MM.1S (cell line): ENCODE measurements at regions not wholly inside any gene's neighbourhood (a gene's known extent, or its start where the extent isn't known, plus 50 kb on each side); places are given as distances from the start of the nearest gene placed in this dataset.

Experiments
- EZH2 ChIP-seq: fragments of 300-600 bp; sonication (generic); optimal IDR thresholded peaks from 2 replicates; pipeline ENCODE3; 2017; ENCODE audit warnings: low read depth, mild to moderate bottlenecking, antibody characterized with exemption, low read length, mixed read lengths
- EZH2phosphoT487 ChIP-seq: fragments of 300-600 bp; sonication (generic); IDR thresholded peaks from 2 replicates; pipeline ENCODE4 v1.6.1; 2018; ENCODE audit warnings: antibody characterized with exemption, low read length
- TF ChIP-seq, protein P1 (sequence below): fragments of 300-600 bp; sonication (generic); IDR thresholded peaks from 2 replicates; pipeline ENCODE4 v1.5.1; 2016; ENCODE audit warnings: antibody characterized with exemption, low read length, mixed read lengths

- TF ChIP-seq, protein P1, sequence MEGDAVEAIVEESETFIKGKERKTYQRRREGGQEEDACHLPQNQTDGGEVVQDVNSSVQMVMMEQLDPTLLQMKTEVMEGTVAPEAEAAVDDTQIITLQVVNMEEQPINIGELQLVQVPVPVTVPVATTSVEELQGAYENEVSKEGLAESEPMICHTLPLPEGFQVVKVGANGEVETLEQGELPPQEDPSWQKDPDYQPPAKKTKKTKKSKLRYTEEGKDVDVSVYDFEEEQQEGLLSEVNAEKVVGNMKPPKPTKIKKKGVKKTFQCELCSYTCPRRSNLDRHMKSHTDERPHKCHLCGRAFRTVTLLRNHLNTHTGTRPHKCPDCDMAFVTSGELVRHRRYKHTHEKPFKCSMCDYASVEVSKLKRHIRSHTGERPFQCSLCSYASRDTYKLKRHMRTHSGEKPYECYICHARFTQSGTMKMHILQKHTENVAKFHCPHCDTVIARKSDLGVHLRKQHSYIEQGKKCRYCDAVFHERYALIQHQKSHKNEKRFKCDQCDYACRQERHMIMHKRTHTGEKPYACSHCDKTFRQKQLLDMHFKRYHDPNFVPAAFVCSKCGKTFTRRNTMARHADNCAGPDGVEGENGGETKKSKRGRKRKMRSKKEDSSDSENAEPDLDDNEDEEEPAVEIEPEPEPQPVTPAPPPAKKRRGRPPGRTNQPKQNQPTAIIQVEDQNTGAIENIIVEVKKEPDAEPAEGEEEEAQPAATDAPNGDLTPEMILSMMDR, result no peak
- no peak for TF ChIP-seq EZH2
- no peak for TF ChIP-seq EZH2phosphoT487
Observed at GRCh38 chr2:21761361-21761760, 637.6 kb downstream of the TDRD15 start.
